Mesendoderm (in vitro differentiated cells): ENCODE measurements at regions not wholly inside any gene's neighbourhood (a gene's known extent, or its start where the extent isn't known, plus 50 kb on each side); places are given as distances from the start of the nearest gene placed in this dataset.

Source experiments
- DNase-seq: peaks from one replicate; pipeline ENCODE4 v3.0.0; 2013
- H2AK5ac ChIP-seq: 2 replicates; pipeline ENCODE4 v1.6.1; 2013; ENCODE audit warnings: low read length, inconsistent platforms
- H2BK120ac ChIP-seq: 2 replicates; pipeline ENCODE4 v1.6.1; 2013; ENCODE audit warnings: low read depth, mild to moderate bottlenecking, low read length, moderate library complexity, mixed read lengths
- H2BK15ac ChIP-seq: replicated peaks from 2 replicates; pipeline ENCODE4 v1.6.1; 2013; ENCODE audit warnings: low read depth, mild to moderate bottlenecking, moderate library complexity
- H2BK5ac ChIP-seq: 2 replicates; pipeline ENCODE4 v1.6.1; 2013; ENCODE audit warnings: low read length, inconsistent platforms
- H3K18ac ChIP-seq: 2 replicates; pipeline ENCODE4 v1.6.1; 2013; ENCODE audit warnings: mild to moderate bottlenecking, low read length, mixed read lengths
- H3K23ac ChIP-seq: one replicate; pipeline ENCODE4 v1.6.1; 2013; ENCODE audit warnings: low read length
- H3K27ac ChIP-seq: 2 replicates; pipeline ENCODE4 v1.5.1; 2013; ENCODE audit warnings: low read depth, mild to moderate bottlenecking, inconsistent platforms, low read length, moderate library complexity
- H3K27me3 ChIP-seq: 2 replicates; pipeline ENCODE4 v1.6.1; 2013; ENCODE audit warnings: low read length, control low read depth, mild to moderate bottlenecking, inconsistent platforms; ENCODE audit not compliant: insufficient read depth, poor library complexity
- H3K36me3 ChIP-seq: 2 replicates; pipeline ENCODE4 v1.6.1; 2013; ENCODE audit warnings: low read length, inconsistent platforms; ENCODE audit not compliant: control insufficient read depth, insufficient read depth
- H3K4ac ChIP-seq: one replicate; pipeline ENCODE4 v1.6.1; 2013; ENCODE audit warnings: low read depth, mild to moderate bottlenecking, low read length, moderate library complexity
- H3K4me1 ChIP-seq: 2 replicates; pipeline ENCODE4 v1.6.1; 2013; ENCODE audit warnings: low read depth, low read length, inconsistent platforms; ENCODE audit not compliant: control insufficient read depth
- H3K4me2 ChIP-seq: 2 replicates; pipeline ENCODE4 v1.6.1; 2013; ENCODE audit warnings: low read length
- H3K4me3 ChIP-seq: 2 replicates; pipeline ENCODE4 v1.5.1; 2013; ENCODE audit warnings: mild to moderate bottlenecking, low read length
- H3K56ac ChIP-seq: one replicate; pipeline ENCODE4 v1.6.1; 2013; ENCODE audit warnings: low read length
- H3K79me1 ChIP-seq: 2 replicates; pipeline ENCODE4 v1.6.1; 2013; ENCODE audit warnings: low read length, inconsistent platforms
- H3K79me2 ChIP-seq: 2 replicates; pipeline ENCODE4 v1.6.1; 2013; ENCODE audit warnings: mild to moderate bottlenecking, low read length; ENCODE audit not compliant: control insufficient read depth, insufficient read depth
- H3K9ac ChIP-seq: 2 replicates; pipeline ENCODE4 v1.6.1; 2013; ENCODE audit warnings: low read length, inconsistent platforms
- H4K5ac ChIP-seq: one replicate; pipeline ENCODE4 v1.6.1; 2013; ENCODE audit warnings: low read length
- H4K8ac ChIP-seq: one replicate; pipeline ENCODE4 v1.6.1; 2013; ENCODE audit warnings: low read depth, mild to moderate bottlenecking, control low read depth, low read length, moderate library complexity
- WGBS: extraction: QIAGEN DNeasy Blood & Tissue Kit; methylation state at CpG from one replicate; pipeline ENCODE4 v1.1.7; 2013; ENCODE audit warnings: low lambda C conversion rate, missing lambda C conversion rate; ENCODE audit not compliant: insufficient coverage; ENCODE audit errors: extremely low coverage; 5-methylcytosine and 5-hydroxymethylcytosine counted together

GRCh38 chr16:26231647-26232046 lies 539.9 kb downstream of the HS3ST4 start:
- DNase-seq, result no peak
- H3K36me3 ChIP-seq, result no peaks in the 10 kb centered on the region
- H3K27me3 ChIP-seq, result no peaks in the 10 kb centered on the region
- H2BK120ac ChIP-seq, result no peak overlapping the region
- H3K18ac ChIP-seq, result no peak overlapping the region
- H3K79me1 ChIP-seq, result no peaks in the 10 kb centered on the region
- WGBS, result no CpG with 5 or more reads among the region's 2 CpGs
- no peak overlapping the region for H4K5ac ChIP-seq
- H3K4me1 ChIP-seq, result no peaks in the 10 kb centered on the region
- H3K9ac ChIP-seq, result no peak overlapping the region
- no peaks in the 10 kb centered on the region for H3K79me2 ChIP-seq
- H3K27ac ChIP-seq, result no peak overlapping the region
- H3K4ac ChIP-seq, result no peak overlapping the region
- H3K23ac ChIP-seq, result no peak overlapping the region
- H3K4me2 ChIP-seq, result no peak overlapping the region
- H2BK5ac ChIP-seq, result no peak overlapping the region
- H2BK15ac ChIP-seq, result no peak overlapping the region
- no peak overlapping the region for H4K8ac ChIP-seq
- no peak overlapping the region for H3K56ac ChIP-seq
- H2AK5ac ChIP-seq, result no peak overlapping the region
- H3K4me3 ChIP-seq, result no peak overlapping the region

GRCh38 chr16:26240807-26241206 lies 549.0 kb downstream of the HS3ST4 start:
- Histone ChIP-seq H3K23ac (no peak overlapping the region), H3K56ac (no peak overlapping the region), H3K4ac (no peak overlapping the region), H3K4me3 (no peak overlapping the region), H3K27ac (no peak overlapping the region), H3K4me2 (no peak overlapping the region), H4K8ac (no peak overlapping the region), H3K79me2 (no peaks in the 10 kb centered on the region), H3K4me1 (no peaks in the 10 kb centered on the region), H2BK120ac (no peak overlapping the region), H3K27me3 (no peaks in the 10 kb centered on the region), H3K18ac (no peak overlapping the region), H4K5ac (no peak overlapping the region), H3K9ac (no peak overlapping the region), H2BK15ac (no peak overlapping the region), H2BK5ac (no peak overlapping the region), H3K36me3 (no peaks in the 10 kb centered on the region), H2AK5ac (no peak overlapping the region), H3K79me1 (no peaks in the 10 kb centered on the region)
- DNase-seq, result no peak
- no CpG with 5 or more reads among the region's 6 CpGs for WGBS

GRCh38 chr16:26247063-26247462 lies 555.3 kb downstream of the HS3ST4 start:
- H3K79me1 ChIP-seq, result no peaks in the 10 kb centered on the region
- H3K27ac ChIP-seq, result no peak overlapping the region
- H2AK5ac ChIP-seq, result no peak overlapping the region
- H4K5ac ChIP-seq, result no peak overlapping the region
- no peak overlapping the region for H3K4me3 ChIP-seq
- H4K8ac ChIP-seq, result no peak overlapping the region
- no peaks in the 10 kb centered on the region for H3K79me2 ChIP-seq
- no peak overlapping the region for H3K23ac ChIP-seq
- H2BK5ac ChIP-seq, result no peak overlapping the region
- no peak for DNase-seq
- no CpG with 5 or more reads among the region's 1 CpG for WGBS
- H3K36me3 ChIP-seq, result no peaks in the 10 kb centered on the region
- no peaks in the 10 kb centered on the region for H3K4me1 ChIP-seq
- H2BK15ac ChIP-seq, result no peak overlapping the region
- H3K56ac ChIP-seq, result no peak overlapping the region
- H3K27me3 ChIP-seq, result no peaks in the 10 kb centered on the region
- no peak overlapping the region for H3K18ac ChIP-seq
- H3K4ac ChIP-seq, result no peak overlapping the region
- H3K9ac ChIP-seq, result no peak overlapping the region
- no peak overlapping the region for H2BK120ac ChIP-seq
- no peak overlapping the region for H3K4me2 ChIP-seq

- Histone ChIP-seq H3K36me3 (no peaks in the 10 kb centered on the region), H3K27ac (no peak overlapping the region), H3K4me1 (no peaks in the 10 kb centered on the region), H3K4me2 (no peak overlapping the region), H3K79me1 (no peaks in the 10 kb centered on the region), H3K4ac (no peak overlapping the region), H3K4me3 (no peak overlapping the region), H2BK120ac (no peak overlapping the region), H3K56ac (no peak overlapping the region), H4K5ac (no peak overlapping the region), H2AK5ac (no peak overlapping the region), H2BK5ac (no peak overlapping the region), H3K27me3 (no peaks in the 10 kb centered on the region), H3K23ac (no peak overlapping the region), H3K79me2 (no peaks in the 10 kb centered on the region), H3K9ac (no peak overlapping the region), H4K8ac (no peak overlapping the region), H3K18ac (no peak overlapping the region), H2BK15ac (no peak overlapping the region)
- DNase-seq, result no peak
- no CpG with 5 or more reads among the region's 4 CpGs for WGBS
Measured at GRCh38 chr16:26252598-26252997, 560.8 kb downstream of the HS3ST4 start.

- Histone ChIP-seq H3K4me1 (no peaks in the 10 kb centered on the region), H3K79me2 (no peaks in the 10 kb centered on the region), H4K5ac (no peak overlapping the region), H3K56ac (no peak overlapping the region), H3K27ac (no peak overlapping the region), H3K79me1 (no peaks in the 10 kb centered on the region), H3K4me2 (no peak overlapping the region), H3K9ac (no peak overlapping the region), H2AK5ac (no peak overlapping the region), H3K36me3 (no peaks in the 10 kb centered on the region), H3K4ac (no peak overlapping the region), H2BK5ac (no peak overlapping the region), H3K18ac (no peak overlapping the region), H4K8ac (no peak overlapping the region), H2BK15ac (no peak overlapping the region), H3K4me3 (no peak overlapping the region), H2BK120ac (no peak overlapping the region), H3K23ac (no peak overlapping the region), H3K27me3 (no peaks in the 10 kb centered on the region)
- no peak for DNase-seq
- WGBS, result no CpG with 5 or more reads among the region's 2 CpGs
Measured at GRCh38 chr16:26261621-26262020, 569.9 kb downstream of the HS3ST4 start.

GRCh38 chr16:26263406-26263805 lies 571.6 kb downstream of the HS3ST4 start:
- H3K79me1 ChIP-seq, result no peaks in the 10 kb centered on the region
- no peak overlapping the region for H2AK5ac ChIP-seq
- no peak overlapping the region for H3K23ac ChIP-seq
- H3K79me2 ChIP-seq, result no peaks in the 10 kb centered on the region
- no CpG with 5 or more reads among the region's 2 CpGs for WGBS
- no peak overlapping the region for H2BK5ac ChIP-seq
- H3K27me3 ChIP-seq, result no peaks in the 10 kb centered on the region
- H3K9ac ChIP-seq, result no peak overlapping the region
- H3K36me3 ChIP-seq, result no peaks in the 10 kb centered on the region
- no peak overlapping the region for H3K4me2 ChIP-seq
- H3K4ac ChIP-seq, result no peak overlapping the region
- H4K8ac ChIP-seq, result no peak overlapping the region
- no peak overlapping the region for H3K56ac ChIP-seq
- H3K4me3 ChIP-seq, result no peak overlapping the region
- no peak overlapping the region for H3K18ac ChIP-seq
- no peak overlapping the region for H4K5ac ChIP-seq
- no peak overlapping the region for H2BK15ac ChIP-seq
- no peak overlapping the region for H3K27ac ChIP-seq
- DNase-seq, result peak; percentile 23
- no peaks in the 10 kb centered on the region for H3K4me1 ChIP-seq
- H2BK120ac ChIP-seq, result no peak overlapping the region
